Smooth muscle cell (in vitro differentiated cells): ENCODE measurements at regions not wholly inside any gene's neighbourhood (a gene's known extent, or its start where the extent isn't known, plus 50 kb on each side); places are given as distances from the start of the nearest gene placed in this dataset.

Experiments
- DNase-seq: peaks from one replicate; lab custom pipeline; 2025; ENCODE audit not compliant: unreplicated experiment; lab: John Stamatoyannopoulos, UW
- H2AFZ ChIP-seq: fragments of 200-600 bp; sonication (generic); 2 replicates; pipeline ENCODE4 v1.6.0; 2016; ENCODE audit warnings: antibody characterized with exemption, low read depth, mild to moderate bottlenecking
- H3F3A ChIP-seq: fragments of 200-600 bp; sonication (generic); 2 replicates; pipeline ENCODE4 v1.6.0; 2017; ENCODE audit warnings: antibody characterized with exemption, low read depth
- H3K27ac ChIP-seq: fragments of 200-600 bp; sonication (generic); 2 replicates; pipeline ENCODE4 v1.5.1; 2016; ENCODE audit warnings: low read depth, mild to moderate bottlenecking
- H3K27me3 ChIP-seq: fragments of 200-600 bp; sonication (generic); 2 replicates; pipeline ENCODE4 v1.6.1; 2016; ENCODE audit warnings: low read depth, mild to moderate bottlenecking
- H3K36me3 ChIP-seq: fragments of 200-600 bp; sonication (generic); 2 replicates; pipeline ENCODE4 v1.5.1; 2016; ENCODE audit warnings: low read depth
- H3K4me1 ChIP-seq: fragments of 200-600 bp; sonication (generic); 2 replicates; pipeline ENCODE4 v1.5.1; 2016; ENCODE audit warnings: low read depth
- H3K4me2 ChIP-seq: fragments of 200-600 bp; sonication (generic); 2 replicates; pipeline ENCODE4 v1.6.0; 2016; ENCODE audit warnings: mild to moderate bottlenecking
- H3K4me3 ChIP-seq: fragments of 200-600 bp; sonication (generic); 2 replicates; pipeline ENCODE4 v1.5.1; 2016; ENCODE audit warnings: mild to moderate bottlenecking
- H3K79me2 ChIP-seq: fragments of 200-600 bp; sonication (generic); 2 replicates; pipeline ENCODE4 v1.6.0; 2016; ENCODE audit warnings: low read depth, mild to moderate bottlenecking
- H3K9ac ChIP-seq: fragments of 200-600 bp; sonication (generic); 2 replicates; pipeline ENCODE4 v1.6.0; 2016; ENCODE audit warnings: low read depth
- H3K9me3 ChIP-seq: fragments of 200-600 bp; sonication (generic); replicated peaks from 2 replicates; pipeline ENCODE4 v1.5.1; 2016; ENCODE audit warnings: low read depth
- H4K20me1 ChIP-seq: fragments of 200-600 bp; sonication (generic); 2 replicates; pipeline ENCODE4 v1.6.0; 2016; ENCODE audit warnings: low read depth
- WGBS: methylation state at CpG from one replicate; pipeline ENCODE4 v1.1.7; 2016; ENCODE audit warnings: low lambda C conversion rate; 5-methylcytosine and 5-hydroxymethylcytosine counted together
- TF ChIP-seq, protein P1 (sequence below): fragments of 200-600 bp; sonication (generic); IDR thresholded peaks from 2 replicates; pipeline ENCODE4 v1.5.1; 2017; ENCODE audit warnings: borderline replicate concordance, mild to moderate bottlenecking, antibody characterized with exemption; ENCODE audit not compliant: insufficient read depth, poor library complexity, severe bottlenecking

- Histone ChIP-seq H2AFZ (no peak overlapping the region), H3K27ac (no peak overlapping the region), H3K27me3 (no peaks in the 10 kb centered on the region), H3K9ac (no peak overlapping the region), H3K9me3 (no peaks in the 10 kb centered on the region), H3K4me3 (no peak overlapping the region), H3K4me1 (no peaks in the 10 kb centered on the region), H4K20me1 (no peaks in the 10 kb centered on the region), H3K79me2 (no peaks in the 10 kb centered on the region), H3K4me2 (no peak overlapping the region), H3F3A (no peaks in the 10 kb centered on the region), H3K36me3 (no peaks in the 10 kb centered on the region)
- DNase-seq: no peak
- TF ChIP-seq, protein P1, sequence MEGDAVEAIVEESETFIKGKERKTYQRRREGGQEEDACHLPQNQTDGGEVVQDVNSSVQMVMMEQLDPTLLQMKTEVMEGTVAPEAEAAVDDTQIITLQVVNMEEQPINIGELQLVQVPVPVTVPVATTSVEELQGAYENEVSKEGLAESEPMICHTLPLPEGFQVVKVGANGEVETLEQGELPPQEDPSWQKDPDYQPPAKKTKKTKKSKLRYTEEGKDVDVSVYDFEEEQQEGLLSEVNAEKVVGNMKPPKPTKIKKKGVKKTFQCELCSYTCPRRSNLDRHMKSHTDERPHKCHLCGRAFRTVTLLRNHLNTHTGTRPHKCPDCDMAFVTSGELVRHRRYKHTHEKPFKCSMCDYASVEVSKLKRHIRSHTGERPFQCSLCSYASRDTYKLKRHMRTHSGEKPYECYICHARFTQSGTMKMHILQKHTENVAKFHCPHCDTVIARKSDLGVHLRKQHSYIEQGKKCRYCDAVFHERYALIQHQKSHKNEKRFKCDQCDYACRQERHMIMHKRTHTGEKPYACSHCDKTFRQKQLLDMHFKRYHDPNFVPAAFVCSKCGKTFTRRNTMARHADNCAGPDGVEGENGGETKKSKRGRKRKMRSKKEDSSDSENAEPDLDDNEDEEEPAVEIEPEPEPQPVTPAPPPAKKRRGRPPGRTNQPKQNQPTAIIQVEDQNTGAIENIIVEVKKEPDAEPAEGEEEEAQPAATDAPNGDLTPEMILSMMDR: no peak
These were observed 1156.5 kb downstream of the NCAM2 start for GRCh38 chr21:22154579-22155274.

DNA sequence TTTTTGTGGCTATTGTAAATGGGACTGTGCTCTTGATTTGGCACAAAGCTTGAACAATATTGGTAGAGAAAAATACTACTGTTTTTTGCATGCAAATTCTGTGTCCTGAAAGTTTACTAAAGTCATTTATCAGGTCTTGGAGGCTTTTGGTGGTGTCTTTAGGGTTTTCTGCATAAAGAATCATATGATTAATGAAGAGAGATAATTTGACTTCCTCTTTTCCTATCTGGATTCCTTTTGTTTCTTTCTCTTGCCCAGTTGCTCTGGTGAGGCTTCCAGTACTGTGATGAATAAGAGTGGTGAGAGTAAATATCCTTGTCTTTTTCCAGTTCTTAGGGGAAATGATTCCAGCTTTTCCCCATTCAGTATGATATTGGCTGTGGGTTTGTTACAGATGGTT is 1166.7 kb downstream of the NCAM2 start:
- DNase-seq: no peak
- no peaks in the 10 kb centered on the region for H3F3A ChIP-seq
- H3K27ac ChIP-seq: no peak overlapping the region
- no peak overlapping the region for H3K4me3 ChIP-seq
- no peaks in the 10 kb centered on the region for H3K4me1 ChIP-seq
- H3K79me2 ChIP-seq: no peaks in the 10 kb centered on the region
- H4K20me1 ChIP-seq: no peaks in the 10 kb centered on the region
- TF ChIP-seq, protein P1: no peak
- H3K4me2 ChIP-seq: no peak overlapping the region
- no peaks in the 10 kb centered on the region for H3K27me3 ChIP-seq
- H3K9ac ChIP-seq: no peak overlapping the region
- H3K9me3 ChIP-seq: no peaks in the 10 kb centered on the region
- H3K36me3 ChIP-seq: no peaks in the 10 kb centered on the region
- no peak overlapping the region for H2AFZ ChIP-seq

DNA sequence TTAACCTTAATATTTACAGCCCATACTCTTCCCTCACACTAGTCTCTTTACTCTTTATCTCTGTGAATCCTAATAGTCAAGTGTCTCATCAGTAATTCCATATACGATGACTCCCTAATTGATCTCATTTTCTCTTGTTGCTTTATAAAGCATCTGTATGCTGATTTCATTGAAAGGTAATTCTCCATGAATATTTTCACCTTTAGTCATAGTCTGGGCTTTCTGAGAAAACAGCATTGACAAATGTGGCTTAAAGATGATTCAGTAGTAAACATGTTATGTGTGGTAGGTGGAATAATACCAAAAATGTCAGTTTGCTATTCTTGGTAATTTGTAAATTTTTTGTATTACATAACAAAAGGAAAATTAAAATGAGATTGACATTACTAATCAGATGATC is 1176.5 kb downstream of the NCAM2 start:
- no peak overlapping the region for H3K9ac ChIP-seq
- H3K27me3 ChIP-seq: no peaks in the 10 kb centered on the region
- no peak overlapping the region for H2AFZ ChIP-seq
- 67% methylated on average over 1 of the region's 1 CpG for WGBS
- no peak overlapping the region for H3K27ac ChIP-seq
- no peak for DNase-seq
- no peaks in the 10 kb centered on the region for H3K36me3 ChIP-seq
- no peaks in the 10 kb centered on the region for H3K4me1 ChIP-seq
- TF ChIP-seq, protein P1: no peak
- H3K4me2 ChIP-seq: no peak overlapping the region
- H3K79me2 ChIP-seq: no peaks in the 10 kb centered on the region
- H4K20me1 ChIP-seq: no peaks in the 10 kb centered on the region
- no peaks in the 10 kb centered on the region for H3K9me3 ChIP-seq
- no peaks in the 10 kb centered on the region for H3F3A ChIP-seq
- no peak overlapping the region for H3K4me3 ChIP-seq

DNA sequence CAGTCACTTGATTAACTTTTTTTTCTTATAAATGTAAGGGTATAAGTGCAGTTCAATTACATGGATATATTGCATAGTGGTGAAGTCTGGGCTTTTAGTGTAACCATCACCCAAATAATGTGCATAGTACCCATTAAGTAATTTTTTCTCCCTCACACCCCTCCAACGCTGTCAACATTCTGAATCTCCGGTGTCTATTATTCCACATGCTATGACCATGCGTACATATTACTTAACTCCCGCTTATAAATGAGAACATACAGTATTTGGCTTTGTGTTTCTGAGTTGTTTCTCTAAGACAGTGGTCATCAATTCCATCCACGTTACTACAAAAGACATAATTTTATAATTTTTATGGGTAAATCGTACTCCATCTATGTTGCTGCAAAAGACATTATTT is 1191.1 kb downstream of the NCAM2 start:
- no peak overlapping the region for H3K9ac ChIP-seq
- 94% methylated on average over 6 of the region's 6 CpGs for WGBS
- H3K79me2 ChIP-seq: no peaks in the 10 kb centered on the region
- TF ChIP-seq, protein P1: no peak
- no peaks in the 10 kb centered on the region for H4K20me1 ChIP-seq
- no peaks in the 10 kb centered on the region for H3K9me3 ChIP-seq
- no peaks in the 10 kb centered on the region for H3K4me1 ChIP-seq
- H3K4me2 ChIP-seq: no peak overlapping the region
- H3K27ac ChIP-seq: no peak overlapping the region
- H3K36me3 ChIP-seq: no peaks in the 10 kb centered on the region
- no peaks in the 10 kb centered on the region for H3F3A ChIP-seq
- no peak overlapping the region for H3K4me3 ChIP-seq
- H3K27me3 ChIP-seq: no peaks in the 10 kb centered on the region
- no peak overlapping the region for H2AFZ ChIP-seq
- no peak for DNase-seq
